ENCODE measurements at regions not wholly inside any gene's neighbourhood (a gene's known extent, or its start where the extent isn't known, plus 50 kb on each side); places are given as distances from the start of the nearest gene placed in this dataset.
"Not testable (repeated sequence)": the region's sequence is repeated elsewhere in the genome, so short reads cannot be mapped to it uniquely, and the experiment has no call there.

GRCh38 chr6:56795466-56796195 lies 152.9 kb upstream of the DST start:
- Histone ChIP-seq H3K27me3 (ENCODE audit: low read depth) (no peaks in the 10 kb centered on the region), H3K36me3 (replicated peaks) (no peaks in the 10 kb centered on the region), H3K4me1 (peaks cover 21% of the 10 kb centered on the region), H3K9me3 (no peaks in the 10 kb centered on the region), H3K4me3 (no peak overlapping the region)
- in situ Hi-C loops (cut with MboI; ENCODE audit: low sequenced_read_pairs) = no loop called here
- no peak for DNase-seq (ENCODE audit: low spot score in 2 of 2)

- Histone ChIP-seq H3K27me3 (ENCODE audit: low read depth) (no peaks in the 10 kb centered on the region), H3K4me3 (no peak overlapping the region), H3K4me1 (peaks cover 21% of the 10 kb centered on the region), H3K9me3 (no peaks in the 10 kb centered on the region), H3K36me3 (replicated peaks) (no peaks in the 10 kb centered on the region)
- in situ Hi-C loops (cut with MboI; ENCODE audit: low sequenced_read_pairs) = no loop called here
- peak; percentile 32 to 48 for DNase-seq (ENCODE audit: low spot score in 2 of 2)
Measured at GRCh38 chr6:56794421-56794820, 151.7 kb upstream of the DST start.

- Histone ChIP-seq H3K4me3 (no peak overlapping the region), H3K4me1 (peaks cover 21% of the 10 kb centered on the region), H3K36me3 (replicated peaks) (no peaks in the 10 kb centered on the region), H3K27me3 (ENCODE audit: low read depth) (no peaks in the 10 kb centered on the region), H3K9me3 (no peaks in the 10 kb centered on the region)
- in situ Hi-C loops (cut with MboI; ENCODE audit: low sequenced_read_pairs) = no loop called here
- no peak for DNase-seq (ENCODE audit: low spot score in 2 of 2)
Measured at GRCh38 chr6:56793938-56794337, 151.2 kb upstream of the DST start.

GRCh38 chr6:56790414-56790813 lies 147.7 kb upstream of the DST start:
- Histone ChIP-seq H3K4me1 (peaks cover 19% of the 10 kb centered on the region), H3K4me3 (no peak overlapping the region), H3K27me3 (ENCODE audit: low read depth) (no peaks in the 10 kb centered on the region), H3K36me3 (replicated peaks) (no peaks in the 10 kb centered on the region), H3K9me3 (no peaks in the 10 kb centered on the region)
- DNase-seq (ENCODE audit: low spot score in 2 of 2) = no peak
- in situ Hi-C loops (cut with MboI; ENCODE audit: low sequenced_read_pairs) = no loop called here

- in situ Hi-C loops (cut with MboI; ENCODE audit: low sequenced_read_pairs) = no loop called here
- Histone ChIP-seq H3K27me3 (ENCODE audit: low read depth) (no peaks in the 10 kb centered on the region), H3K9me3 (no peaks in the 10 kb centered on the region), H3K4me3 (no peak overlapping the region), H3K36me3 (replicated peaks) (no peaks in the 10 kb centered on the region), H3K4me1 (peaks cover 14% of the 10 kb centered on the region)
- no peak for DNase-seq (ENCODE audit: low spot score in 2 of 2)
Measured at GRCh38 chr6:56789879-56790278, 147.2 kb upstream of the DST start.

GRCh38 chr6:56789342-56789741 lies 146.7 kb upstream of the DST start:
- Histone ChIP-seq H3K36me3 (replicated peaks) (no peaks in the 10 kb centered on the region), H3K4me3 (no peak overlapping the region), H3K9me3 (no peaks in the 10 kb centered on the region), H3K4me1 (peaks cover 9% of the 10 kb centered on the region), H3K27me3 (ENCODE audit: low read depth) (no peaks in the 10 kb centered on the region)
- in situ Hi-C loops (cut with MboI; ENCODE audit: low sequenced_read_pairs) = no loop called here
- DNase-seq (ENCODE audit: low spot score in 2 of 2) = no peak

GRCh38 chr6:56787209-56787608 lies 144.5 kb upstream of the DST start:
- no peak for DNase-seq (ENCODE audit: low spot score in 2 of 2)
- H3K4me3 ChIP-seq = no peak overlapping the region
- H3K27me3 ChIP-seq (ENCODE audit: low read depth) = no peaks in the 10 kb centered on the region
- in situ Hi-C loops (cut with MboI; ENCODE audit: low sequenced_read_pairs) = no loop called here
- no peaks in the 10 kb centered on the region for H3K4me1 ChIP-seq
- no peaks in the 10 kb centered on the region for H3K9me3 ChIP-seq
- no peaks in the 10 kb centered on the region for H3K36me3 ChIP-seq (replicated peaks)

- in situ Hi-C loops (cut with MboI; ENCODE audit: low sequenced_read_pairs) = no loop called here
- DNase-seq (ENCODE audit: low spot score in 2 of 2) = no peak
- H3K27me3 ChIP-seq (ENCODE audit: low read depth) = no peaks in the 10 kb centered on the region
- H3K4me3 ChIP-seq = no peak overlapping the region
- no peaks in the 10 kb centered on the region for H3K9me3 ChIP-seq
- H3K36me3 ChIP-seq (replicated peaks) = no peaks in the 10 kb centered on the region
- H3K4me1 ChIP-seq = no peaks in the 10 kb centered on the region
Measured at GRCh38 chr6:56786256-56786655, 143.6 kb upstream of the DST start.

GRCh38 chr6:56785536-56785935 lies 142.8 kb upstream of the DST start:
- H3K27me3 ChIP-seq (ENCODE audit: low read depth); H3K9me3 ChIP-seq; DNase-seq (ENCODE audit: low spot score in 2 of 2); H3K36me3 ChIP-seq (replicated peaks); H3K4me3 ChIP-seq; H3K4me1 ChIP-seq; in situ Hi-C loops (cut with MboI; ENCODE audit: low sequenced_read_pairs): not testable (repeated sequence)

- H3K27me3 ChIP-seq (ENCODE audit: low read depth); H3K4me3 ChIP-seq; in situ Hi-C loops (cut with MboI; ENCODE audit: low sequenced_read_pairs); H3K36me3 ChIP-seq (replicated peaks); H3K9me3 ChIP-seq; H3K4me1 ChIP-seq; DNase-seq (ENCODE audit: low spot score in 2 of 2): not testable (repeated sequence)
Measured at GRCh38 chr6:56780109-56780508, 137.4 kb upstream of the DST start.

GRCh38 chr6:56778503-56778902 lies 135.8 kb upstream of the DST start:
- H3K4me1 ChIP-seq; H3K9me3 ChIP-seq; in situ Hi-C loops (cut with MboI; ENCODE audit: low sequenced_read_pairs); H3K4me3 ChIP-seq; H3K27me3 ChIP-seq (ENCODE audit: low read depth); DNase-seq (ENCODE audit: low spot score in 2 of 2); H3K36me3 ChIP-seq (replicated peaks): not testable (repeated sequence)

- H3K4me1 ChIP-seq = peaks cover 5% of the 10 kb centered on the region; the same call in 1 of the 2 replicates
- no peaks in the 10 kb centered on the region for H3K9me3 ChIP-seq
- no peaks in the 10 kb centered on the region for H3K36me3 ChIP-seq (replicated peaks)
- H3K4me3 ChIP-seq = no peak overlapping the region
- in situ Hi-C loops (cut with MboI; ENCODE audit: low sequenced_read_pairs) = no loop called here
- no peaks in the 10 kb centered on the region for H3K27me3 ChIP-seq (ENCODE audit: low read depth)
- no peak for DNase-seq (ENCODE audit: low spot score in 2 of 2)
Measured at GRCh38 chr6:56775498-56776166, 132.9 kb upstream of the DST start.

- Histone ChIP-seq H3K9me3 (no peaks in the 10 kb centered on the region), H3K4me1 (peaks cover 5% of the 10 kb centered on the region; the same call in 1 of the 2 replicates), H3K36me3 (replicated peaks) (no peaks in the 10 kb centered on the region), H3K27me3 (ENCODE audit: low read depth) (no peaks in the 10 kb centered on the region), H3K4me3 (no peak overlapping the region)
- in situ Hi-C loops (cut with MboI; ENCODE audit: low sequenced_read_pairs) = no loop called here
- DNase-seq (ENCODE audit: low spot score in 2 of 2) = peak in 1 of 2 experiments; percentile 20
Measured at GRCh38 chr6:56772737-56773184, 130.1 kb upstream of the DST start.

GRCh38 chr6:56771929-56772607 lies 129.4 kb upstream of the DST start:
- no peaks in the 10 kb centered on the region for H3K9me3 ChIP-seq
- H3K36me3 ChIP-seq (replicated peaks) = no peaks in the 10 kb centered on the region
- H3K4me1 ChIP-seq = peaks cover 5% of the 10 kb centered on the region; the same call in 1 of the 2 replicates
- H3K27me3 ChIP-seq (ENCODE audit: low read depth) = no peaks in the 10 kb centered on the region
- in situ Hi-C loops (cut with MboI; ENCODE audit: low sequenced_read_pairs) = no loop called here
- no peak overlapping the region for H3K4me3 ChIP-seq
- DNase-seq (ENCODE audit: low spot score in 2 of 2) = no peak
